ENCODE measurements at regions not wholly inside any gene's neighbourhood (a gene's known extent, or its start where the extent isn't known, plus 50 kb on each side); places are given as distances from the start of the nearest gene placed in this dataset.

- Mint-ChIP-seq H3K27ac (no peak overlapping the region), H3K4me1 (no peaks in the 10 kb centered on the region), H3K27me3 (no peaks in the 10 kb centered on the region), H3K4me3 (no peak overlapping the region), H3K9me3 (ENCODE audit: insufficient read depth) (peaks cover 5% of the 10 kb centered on the region)
- Histone ChIP-seq H3K4me1 (ENCODE audit: control insufficient read depth in 2 of 2, insufficient read depth in 2 of 2, low read length in 2 of 2) (no peaks in the 10 kb centered on the region), H3K27ac (ENCODE audit: low read length in 2 of 2) (no peak overlapping the region), H3K79me2 (ENCODE audit: control insufficient read depth, insufficient read depth, low read length) (no peaks in the 10 kb centered on the region), H2AFZ (ENCODE audit: insufficient read depth, low read depth, low read length, poor library complexity, severe bottlenecking) (no peak overlapping the region), H3K4me3 (ENCODE audit: control extremely low read depth in 1 of 5, extremely low read depth in 1 of 5, insufficient read depth in 1 of 5, low read depth in 2 of 5, low read length in 4 of 5) (no peak overlapping the region), H3K9ac (ENCODE audit: low read length) (no peak overlapping the region), H3K9me3 (ENCODE audit: control extremely low read depth in 1 of 3, control insufficient read depth in 2 of 3, insufficient read depth in 1 of 3, low read length in 2 of 3) (peaks cover 0 to 4% (median 0%) of the 10 kb centered on the region in 3 donors), H3K4me2 (replicated peaks; ENCODE audit: low read depth, low read length, poor library complexity, severe bottlenecking) (no peak overlapping the region), H3K27me3 (replicated peaks in 1 of 4; ENCODE audit: control extremely low read depth in 1 of 4, control insufficient read depth in 3 of 4, insufficient read depth in 4 of 4, low read length in 3 of 4) (no peaks in the 10 kb centered on the region), H4K20me1 (ENCODE audit: control insufficient read depth, insufficient read depth, low read length, poor library complexity, severe bottlenecking) (no peaks in the 10 kb centered on the region), H3K36me3 (replicated peaks in 1 of 2; ENCODE audit: control extremely low read depth in 1 of 2, control insufficient read depth in 1 of 2, extremely low read depth in 1 of 2, insufficient read depth in 2 of 2, low read length in 1 of 2) (no peaks in the 10 kb centered on the region)
- ATAC-seq (ENCODE audit: low read depth) (no peak), DNase-seq (no peak)
- POLR2A ChIA-PET, result no interaction called here
- CTCF ChIA-PET, result no interaction called here
- intact Hi-C loops (cut with micrococcal nuclease), result no loop called here
- TF ChIP-seq CTCF (IDR thresholded peaks at IDR 0.05) (no peak), EZH2 (IDR thresholded peaks at IDR 0.05; ENCODE audit: borderline replicate concordance, insufficient read depth, low read depth, low read length, poor library complexity, severe bottlenecking) (no peak)
These were observed 238.4 kb upstream of the FAT3 start for GRCh38 chr11:91986218-91986617.

DNA sequence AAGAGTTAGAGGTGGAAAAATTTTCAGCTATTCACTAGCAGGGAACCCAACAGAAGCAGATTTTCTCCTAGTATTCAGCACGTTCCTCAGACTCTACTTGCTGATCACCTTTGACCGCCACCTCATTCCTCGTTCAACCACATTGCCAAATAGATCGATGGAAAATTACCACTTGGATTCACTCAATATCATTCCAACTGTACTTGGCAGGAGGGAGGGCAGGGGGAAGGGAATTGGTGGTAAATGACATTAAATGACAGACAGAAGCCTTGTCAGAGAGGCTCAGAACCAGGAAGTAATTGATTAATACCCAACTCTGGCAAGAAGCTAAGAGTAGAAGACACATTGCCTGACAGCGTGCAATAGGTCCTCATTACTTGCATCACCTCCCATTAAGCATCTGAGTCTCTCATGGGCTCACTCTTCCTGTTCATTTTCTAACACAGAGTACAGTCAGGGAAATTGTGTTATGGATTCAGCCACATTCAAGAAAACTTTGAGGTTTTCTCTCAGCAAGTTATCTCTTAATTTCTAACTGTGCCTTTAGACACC lies 240.5 kb upstream of the FAT3 start:
- H3K4me2 ChIP-seq (replicated peaks; ENCODE audit: low read depth, low read length, poor library complexity, severe bottlenecking), result no peak overlapping the region
- H3K27ac ChIP-seq (ENCODE audit: low read length in 2 of 2), result no peak overlapping the region
- DNase-seq, result no peak
- Mint-ChIP-seq H3K4me3 (no peak overlapping the region), H3K27ac (no peak overlapping the region), H3K9me3 (ENCODE audit: insufficient read depth) (peaks cover 5% of the 10 kb centered on the region), H3K27me3 (no peaks in the 10 kb centered on the region), H3K4me1 (no peaks in the 10 kb centered on the region)
- H2AFZ ChIP-seq (ENCODE audit: insufficient read depth, low read depth, low read length, poor library complexity, severe bottlenecking), result no peak overlapping the region
- no peak overlapping the region for H3K4me3 ChIP-seq (ENCODE audit: control extremely low read depth in 1 of 5, extremely low read depth in 1 of 5, insufficient read depth in 1 of 5, low read depth in 2 of 5, low read length in 4 of 5)
- no peak for ATAC-seq (ENCODE audit: low read depth)
- peaks cover 0 to 4% (median 0%) of the 10 kb centered on the region in 3 donors for H3K9me3 ChIP-seq (ENCODE audit: control extremely low read depth in 1 of 3, control insufficient read depth in 2 of 3, insufficient read depth in 1 of 3, low read length in 2 of 3)
- H4K20me1 ChIP-seq (ENCODE audit: control insufficient read depth, insufficient read depth, low read length, poor library complexity, severe bottlenecking), result no peaks in the 10 kb centered on the region
- intact Hi-C loops (cut with micrococcal nuclease), result no loop called here
- WGBS (ENCODE audit: insufficient coverage), result no CpG with 5 or more reads among the region's 5 CpGs
- ChIA-PET CTCF (no interaction called here), POLR2A (no interaction called here)
- no peaks in the 10 kb centered on the region for H3K4me1 ChIP-seq (ENCODE audit: control insufficient read depth in 2 of 2, insufficient read depth in 2 of 2, low read length in 2 of 2)
- no peak for TF ChIP-seq CTCF (IDR thresholded peaks at IDR 0.05)
- no peak for TF ChIP-seq EZH2 (IDR thresholded peaks at IDR 0.05; ENCODE audit: borderline replicate concordance, insufficient read depth, low read depth, low read length, poor library complexity, severe bottlenecking)
- no peaks in the 10 kb centered on the region for H3K79me2 ChIP-seq (ENCODE audit: control insufficient read depth, insufficient read depth, low read length)
- no peak overlapping the region for H3K9ac ChIP-seq (ENCODE audit: low read length)
- H3K36me3 ChIP-seq (replicated peaks in 1 of 2; ENCODE audit: control extremely low read depth in 1 of 2, control insufficient read depth in 1 of 2, extremely low read depth in 1 of 2, insufficient read depth in 2 of 2, low read length in 1 of 2), result no peaks in the 10 kb centered on the region
- H3K27me3 ChIP-seq (replicated peaks in 1 of 4; ENCODE audit: control extremely low read depth in 1 of 4, control insufficient read depth in 3 of 4, insufficient read depth in 4 of 4, low read length in 3 of 4), result no peaks in the 10 kb centered on the region
